AG08396 (cell line): ENCODE measurements at regions not wholly inside any gene's neighbourhood (a gene's known extent, or its start where the extent isn't known, plus 50 kb on each side); places are given as distances from the start of the nearest gene placed in this dataset.

Source experiments
- DNase-seq: peaks from one replicate; pipeline ENCODE4 v3.0.0; 2012; ENCODE audit warnings: low spot score, mixed read lengths

- DNase-seq, result no peak
These were observed 161.7 kb upstream of the UBE2E1 start for GRCh38 chr3:23644099-23644498.

GRCh38 chr3:23644676-23645075 lies 161.1 kb upstream of the UBE2E1 start:
- DNase-seq, result no peak

- no peak for DNase-seq
These were observed 160.1 kb upstream of the UBE2E1 start for GRCh38 chr3:23645533-23646183.

- DNase-seq, result no peak
These were observed 159.4 kb upstream of the UBE2E1 start for GRCh38 chr3:23646184-23646920.

GRCh38 chr3:23647706-23648258 lies 158.0 kb upstream of the UBE2E1 start:
- DNase-seq, result no peak

GRCh38 chr3:23648326-23648995 lies 157.3 kb upstream of the UBE2E1 start:
- DNase-seq, result peak; percentile 24

- DNase-seq, result no peak
These were observed 156.8 kb upstream of the UBE2E1 start for GRCh38 chr3:23648996-23649395.

GRCh38 chr3:23649448-23649847 lies 156.3 kb upstream of the UBE2E1 start:
- no peak for DNase-seq

- DNase-seq, result peak; percentile 62
These were observed 155.2 kb upstream of the UBE2E1 start for GRCh38 chr3:23650371-23651140.

GRCh38 chr3:23653647-23654525 lies 151.9 kb upstream of the UBE2E1 start:
- no peak for DNase-seq

GRCh38 chr3:23654571-23654970 lies 151.2 kb upstream of the UBE2E1 start:
- DNase-seq, result no peak

- DNase-seq, result no peak
These were observed 150.0 kb upstream of the UBE2E1 start for GRCh38 chr3:23655749-23656148.

GRCh38 chr3:23656199-23656598 lies 149.6 kb upstream of the UBE2E1 start:
- DNase-seq, result no peak

GRCh38 chr3:23656821-23657220 lies 148.9 kb upstream of the UBE2E1 start:
- no peak for DNase-seq

GRCh38 chr3:23657647-23658046 lies 148.1 kb upstream of the UBE2E1 start:
- no peak for DNase-seq

GRCh38 chr3:23659274-23659673 lies 146.5 kb upstream of the UBE2E1 start:
- no peak for DNase-seq

GRCh38 chr3:23659840-23660430 lies 145.8 kb upstream of the UBE2E1 start:
- no peak for DNase-seq

GRCh38 chr3:23662079-23662617 lies 143.6 kb upstream of the UBE2E1 start:
- no peak for DNase-seq

- DNase-seq, result no peak
These were observed 142.5 kb upstream of the UBE2E1 start for GRCh38 chr3:23663246-23663645.

- no peak for DNase-seq
These were observed 142.0 kb upstream of the UBE2E1 start for GRCh38 chr3:23663661-23664186.
